ENCODE measurements at regions not wholly inside any gene's neighbourhood (a gene's known extent, or its start where the extent isn't known, plus 50 kb on each side); places are given as distances from the start of the nearest gene placed in this dataset.

DNA sequence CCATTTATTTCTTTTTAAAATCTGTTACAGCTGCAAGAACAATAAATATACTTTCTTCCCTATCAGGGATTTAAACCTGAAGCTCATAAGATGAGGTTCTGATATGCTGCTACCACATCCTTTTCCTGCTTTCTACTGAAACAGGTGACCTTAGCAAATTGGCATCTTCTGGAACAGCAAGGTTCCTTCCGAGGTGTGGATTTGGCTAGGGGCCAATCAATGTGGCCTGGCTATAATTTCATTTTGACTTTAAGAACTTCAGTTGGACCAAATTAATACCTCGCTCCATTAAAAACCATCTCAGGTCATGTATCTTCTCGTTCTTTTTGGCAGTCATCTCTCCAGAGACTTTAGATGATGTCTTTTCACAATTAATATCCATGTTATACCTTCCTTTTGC lies 53.4 kb upstream of the C3orf80 start:
- H3K9me3 ChIP-seq (replicated peaks; ENCODE audit: control insufficient read depth, insufficient read depth, low read depth, low read length) = no peaks in the 10 kb centered on the region
- H3K9me1 ChIP-seq (ENCODE audit: control insufficient read depth, insufficient read depth, low read length) = no peaks in the 10 kb centered on the region
- no peak overlapping the region for H3K9ac ChIP-seq (ENCODE audit: insufficient read depth in 1 of 2, low read depth in 2 of 2, low read length in 2 of 2)
- no peak for DNase-seq (ENCODE audit: extremely low read depth in 1 of 4, low spot score in 3 of 4)
- H3K4me2 ChIP-seq (ENCODE audit: insufficient read depth, low read length) = no peak overlapping the region
- no peak overlapping the region for H3K4me3 ChIP-seq
- FAIRE-seq = no peak
- no TSS peak for BruUV-seq (replicated peaks)
- no peaks in the 10 kb centered on the region for H3K79me2 ChIP-seq (ENCODE audit: control insufficient read depth, insufficient read depth, low read length)
- H2AFZ ChIP-seq (ENCODE audit: low read depth, low read length) = no peak overlapping the region
- WGBS (ENCODE audit: insufficient coverage, low coverage, missing lambda C conversion rate) = 3% methylated on average over 3 of the region's 3 CpGs
- TF ChIP-seq NFIC (IDR thresholded peaks at IDR 0.05) (peak; percentile 46), SIN3A (IDR thresholded peaks at IDR 0.05; ENCODE audit: borderline replicate concordance in 2 of 2, control insufficient read depth in 1 of 2, low read depth in 2 of 2, low read length in 2 of 2) (no peak)
- TF ChIP-seq, protein P1, sequence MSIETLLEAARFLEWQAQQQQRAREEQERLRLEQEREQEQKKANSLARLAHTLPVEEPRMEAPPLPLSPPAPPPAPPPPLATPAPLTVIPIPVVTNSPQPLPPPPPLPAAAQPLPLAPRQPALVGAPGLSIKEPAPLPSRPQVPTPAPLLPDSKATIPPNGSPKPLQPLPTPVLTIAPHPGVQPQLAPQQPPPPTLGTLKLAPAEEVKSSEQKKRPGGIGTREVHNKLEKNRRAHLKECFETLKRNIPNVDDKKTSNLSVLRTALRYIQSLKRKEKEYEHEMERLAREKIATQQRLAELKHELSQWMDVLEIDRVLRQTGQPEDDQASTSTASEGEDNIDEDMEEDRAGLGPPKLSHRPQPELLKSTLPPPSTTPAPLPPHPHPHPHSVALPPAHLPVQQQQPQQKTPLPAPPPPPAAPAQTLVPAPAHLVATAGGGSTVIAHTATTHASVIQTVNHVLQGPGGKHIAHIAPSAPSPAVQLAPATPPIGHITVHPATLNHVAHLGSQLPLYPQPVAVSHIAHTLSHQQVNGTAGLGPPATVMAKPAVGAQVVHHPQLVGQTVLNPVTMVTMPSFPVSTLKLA (conservative IDR thresholded peaks at IDR 0.05) = no peak
- peaks cover 3 to 4% of the 10 kb centered on the region in 2 experiments; a peak in 2 of 5 replicates for H3K27me3 ChIP-seq (ENCODE audit: control insufficient read depth in 2 of 2, insufficient read depth in 2 of 2, low read length in 2 of 2)
- H4K20me1 ChIP-seq (replicated peaks; ENCODE audit: control insufficient read depth, insufficient read depth, low read length) = no peaks in the 10 kb centered on the region
- no peaks in the 10 kb centered on the region for H3K36me3 ChIP-seq (ENCODE audit: control insufficient read depth, insufficient read depth, low read length)
- intact Hi-C loops (cut with micrococcal nuclease) (no loop called here), in situ Hi-C loops (cut with MboI) (no loop called here)
- POLR2A ChIA-PET = no interaction called here
- peaks cover 0 to 8% of the 10 kb centered on the region in 2 experiments; a peak in 2 of 5 replicates for H3K4me1 ChIP-seq (replicated peaks in 1 of 2; ENCODE audit: control insufficient read depth in 2 of 2, insufficient read depth in 2 of 2, low read length in 2 of 2)
- no peak overlapping the region for H3K27ac ChIP-seq (ENCODE audit: extremely low read depth, low read depth, low read length)
- ATAC-seq = no peak
- CTCF ChIA-PET (ENCODE audit: low intra/inter-chr PET ratio) = no interaction called here

DNA sequence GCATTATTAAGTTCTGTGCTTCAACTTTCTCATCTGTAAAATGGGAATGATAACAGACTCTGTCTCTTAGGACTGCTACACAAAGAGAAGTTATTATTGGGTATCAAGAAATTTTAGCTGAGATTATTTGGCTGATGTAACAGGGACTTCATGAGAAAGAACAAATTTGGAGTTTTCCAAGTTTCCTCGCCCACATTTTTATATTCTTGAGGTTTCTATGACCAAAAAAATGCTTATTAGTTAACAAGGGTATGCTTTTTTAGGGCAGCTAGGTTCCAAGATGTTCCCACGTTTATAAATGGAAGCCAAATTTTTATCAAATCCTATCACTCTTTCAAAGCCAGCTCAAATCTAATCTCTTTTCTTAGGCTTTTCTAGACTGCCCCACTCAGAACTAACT lies 50.6 kb upstream of the C3orf80 start:
- CTCF ChIA-PET (ENCODE audit: low intra/inter-chr PET ratio) = no interaction called here
- H3K27ac ChIP-seq (ENCODE audit: extremely low read depth, low read depth, low read length) = no peak overlapping the region
- DNase-seq (ENCODE audit: extremely low read depth in 1 of 4, low spot score in 3 of 4) = no peak
- intact Hi-C loops (cut with micrococcal nuclease) = no loop called here
- no peak overlapping the region for H3K9ac ChIP-seq (ENCODE audit: insufficient read depth in 1 of 2, low read depth in 2 of 2, low read length in 2 of 2)
- WGBS (ENCODE audit: insufficient coverage, low coverage, missing lambda C conversion rate) = 0% methylated on average over 2 of the region's 2 CpGs
- TF ChIP-seq PYGO2 (tag; IDR thresholded peaks at IDR 0.05) (no peak), RBM17 (IDR thresholded peaks at IDR 0.05; ENCODE audit: borderline replicate concordance, low read depth, low read length) (no peak), EP400 (IDR thresholded peaks at IDR 0.05) (no peak), DIDO1 (tag; IDR thresholded peaks at IDR 0.05; ENCODE audit: low read depth) (no peak), HNRNPL (IDR thresholded peaks at IDR 0.05; ENCODE audit: low read depth, low read length) (no peak), ZFP1 (CRISPR knock-in tag; IDR thresholded peaks at IDR 0.05) (no peak), SNIP1 (IDR thresholded peaks at IDR 0.05; ENCODE audit: low read depth) (no peak), BRF1 (IDR thresholded peaks at IDR 0.05; ENCODE audit: borderline replicate concordance, extremely low read depth, insufficient read length) (no peak)
- peaks cover 0 to under 1% of the 10 kb centered on the region in 2 experiments; a peak in 2 of 5 replicates for H3K4me1 ChIP-seq (replicated peaks in 1 of 2; ENCODE audit: control insufficient read depth in 2 of 2, insufficient read depth in 2 of 2, low read length in 2 of 2)
- in situ Hi-C loops (cut with MboI) = no loop called here
- ATAC-seq = no peak
- H3K4me2 ChIP-seq (ENCODE audit: insufficient read depth, low read length) = no peak overlapping the region
- POLR2A ChIA-PET = no interaction called here
- H3K79me2 ChIP-seq (ENCODE audit: control insufficient read depth, insufficient read depth, low read length) = no peaks in the 10 kb centered on the region
- no TSS peak for BruUV-seq (replicated peaks)
- H3K9me1 ChIP-seq (ENCODE audit: control insufficient read depth, insufficient read depth, low read length) = no peaks in the 10 kb centered on the region
- H3K27me3 ChIP-seq (ENCODE audit: control insufficient read depth in 2 of 2, insufficient read depth in 2 of 2, low read length in 2 of 2) = peaks cover 4 to 8% of the 10 kb centered on the region in 2 experiments; a peak in 2 of 5 replicates
- no peaks in the 10 kb centered on the region for H3K9me3 ChIP-seq (replicated peaks; ENCODE audit: control insufficient read depth, insufficient read depth, low read depth, low read length)
- no peak overlapping the region for H3K4me3 ChIP-seq
- no peak for FAIRE-seq
- no peak overlapping the region for H2AFZ ChIP-seq (ENCODE audit: low read depth, low read length)
- no peaks in the 10 kb centered on the region for H3K36me3 ChIP-seq (ENCODE audit: control insufficient read depth, insufficient read depth, low read length)
- no peaks in the 10 kb centered on the region for H4K20me1 ChIP-seq (replicated peaks; ENCODE audit: control insufficient read depth, insufficient read depth, low read length)

All from K562 (cell line).